ACC112 (cell line): ENCODE measurements at regions not wholly inside any gene's neighbourhood (a gene's known extent, or its start where the extent isn't known, plus 50 kb on each side); places are given as distances from the start of the nearest gene placed in this dataset.

Experiments
- H2AFZ ChIP-seq: fragments of 200-600 bp; sonication (generic); one replicate; pipeline ENCODE4 v1.6.0; 2017; ENCODE audit warnings: antibody characterized with exemption, low read length; ENCODE audit not compliant: unreplicated experiment
- H3K27ac ChIP-seq: fragments of 200-600 bp; sonication (generic); 2 replicates; pipeline ENCODE4 v1.5.1; 2014; ENCODE audit warnings: low read depth, mild to moderate bottlenecking, antibody characterized with exemption, low read length, moderate library complexity
- H3K27me3 ChIP-seq: fragments of 200-600 bp; sonication (generic); 2 replicates; pipeline ENCODE4 v1.6.1; 2014; ENCODE audit warnings: mild to moderate bottlenecking, antibody characterized with exemption, low read length, moderate library complexity, mixed read lengths; ENCODE audit not compliant: insufficient read depth
- H3K36me3 ChIP-seq: fragments of 200-600 bp; sonication (generic); 2 replicates; pipeline ENCODE4 v1.6.1; 2016; ENCODE audit warnings: mild to moderate bottlenecking, antibody characterized with exemption, low read length, moderate library complexity, mixed read lengths; ENCODE audit not compliant: insufficient read depth
- H3K4me1 ChIP-seq: fragments of 200-600 bp; sonication (generic); one replicate; pipeline ENCODE4 v1.6.1; 2016; ENCODE audit warnings: low read length, mixed read lengths; ENCODE audit not compliant: insufficient read depth, unreplicated experiment, control insufficient read depth
- H3K4me3 ChIP-seq: fragments of 200-600 bp; sonication (generic); 2 replicates; pipeline ENCODE4 v1.5.1; 2014; ENCODE audit warnings: mild to moderate bottlenecking, low read depth, low read length
- H3K79me2 ChIP-seq: fragments of 200-600 bp; sonication (generic); one replicate; pipeline ENCODE4 v1.6.0; 2016; ENCODE audit warnings: low read length; ENCODE audit not compliant: control insufficient read depth, unreplicated experiment, insufficient read depth

- Histone ChIP-seq H3K79me2 (no peaks in the 10 kb centered on the region), H3K36me3 (no peaks in the 10 kb centered on the region), H3K4me1 (no peaks in the 10 kb centered on the region), H3K27ac (no peak overlapping the region), H2AFZ (no peak overlapping the region), H3K4me3 (no peak overlapping the region), H3K27me3 (no peaks in the 10 kb centered on the region)
These were observed 329.7 kb upstream of the WWC1 start for GRCh38 chr5:167961731-167962130.

GRCh38 chr5:167964529-167964928, 326.9 kb upstream of the WWC1 start:
- Histone ChIP-seq H3K4me3 (no peak overlapping the region), H2AFZ (no peak overlapping the region), H3K4me1 (no peaks in the 10 kb centered on the region), H3K36me3 (no peaks in the 10 kb centered on the region), H3K27ac (no peak overlapping the region), H3K27me3 (no peaks in the 10 kb centered on the region), H3K79me2 (no peaks in the 10 kb centered on the region)

GRCh38 chr5:167965710-167966109, 325.7 kb upstream of the WWC1 start:
- Histone ChIP-seq H3K4me1 (no peaks in the 10 kb centered on the region), H2AFZ (no peak overlapping the region), H3K36me3 (no peaks in the 10 kb centered on the region), H3K27me3 (no peaks in the 10 kb centered on the region), H3K79me2 (no peaks in the 10 kb centered on the region), H3K4me3 (no peak overlapping the region), H3K27ac (no peak overlapping the region)

- Histone ChIP-seq H3K79me2 (no peaks in the 10 kb centered on the region), H3K4me1 (no peaks in the 10 kb centered on the region), H3K4me3 (no peak overlapping the region), H3K27me3 (no peaks in the 10 kb centered on the region), H2AFZ (no peak overlapping the region), H3K27ac (no peak overlapping the region), H3K36me3 (no peaks in the 10 kb centered on the region)
These were observed 324.5 kb upstream of the WWC1 start for GRCh38 chr5:167966979-167967378.

- H3K27ac ChIP-seq, result no peak overlapping the region
- no peaks in the 10 kb centered on the region for H3K27me3 ChIP-seq
- H3K36me3 ChIP-seq, result no peaks in the 10 kb centered on the region
- H3K79me2 ChIP-seq, result no peaks in the 10 kb centered on the region
- H3K4me1 ChIP-seq, result no peaks in the 10 kb centered on the region
- H2AFZ ChIP-seq, result no peak overlapping the region
- no peak overlapping the region for H3K4me3 ChIP-seq
These were observed 323.8 kb upstream of the WWC1 start for GRCh38 chr5:167967494-167968177.

- H3K27ac ChIP-seq, result no peak overlapping the region
- H3K79me2 ChIP-seq, result no peaks in the 10 kb centered on the region
- H3K4me3 ChIP-seq, result no peak overlapping the region
- no peaks in the 10 kb centered on the region for H3K27me3 ChIP-seq
- H2AFZ ChIP-seq, result no peak overlapping the region
- no peaks in the 10 kb centered on the region for H3K36me3 ChIP-seq
- H3K4me1 ChIP-seq, result no peaks in the 10 kb centered on the region
These were observed 322.6 kb upstream of the WWC1 start for GRCh38 chr5:167968837-167969236.

GRCh38 chr5:167969998-167970397, 321.4 kb upstream of the WWC1 start:
- no peaks in the 10 kb centered on the region for H3K27me3 ChIP-seq
- H3K27ac ChIP-seq, result no peak overlapping the region
- no peaks in the 10 kb centered on the region for H3K79me2 ChIP-seq
- H3K36me3 ChIP-seq, result no peaks in the 10 kb centered on the region
- no peak overlapping the region for H3K4me3 ChIP-seq
- no peaks in the 10 kb centered on the region for H3K4me1 ChIP-seq
- H2AFZ ChIP-seq, result no peak overlapping the region

GRCh38 chr5:167971706-167972105, 319.7 kb upstream of the WWC1 start:
- H3K79me2 ChIP-seq, result no peaks in the 10 kb centered on the region
- no peak overlapping the region for H2AFZ ChIP-seq
- no peaks in the 10 kb centered on the region for H3K36me3 ChIP-seq
- H3K4me1 ChIP-seq, result no peaks in the 10 kb centered on the region
- H3K4me3 ChIP-seq, result no peak overlapping the region
- H3K27ac ChIP-seq, result no peak overlapping the region
- no peaks in the 10 kb centered on the region for H3K27me3 ChIP-seq

GRCh38 chr5:167973126-167973525, 318.3 kb upstream of the WWC1 start:
- Histone ChIP-seq H2AFZ (no peak overlapping the region), H3K36me3 (no peaks in the 10 kb centered on the region), H3K79me2 (no peaks in the 10 kb centered on the region), H3K27ac (no peak overlapping the region), H3K4me3 (no peak overlapping the region), H3K27me3 (no peaks in the 10 kb centered on the region), H3K4me1 (no peaks in the 10 kb centered on the region)

- Histone ChIP-seq H3K79me2 (no peaks in the 10 kb centered on the region), H3K4me1 (no peaks in the 10 kb centered on the region), H3K27me3 (no peaks in the 10 kb centered on the region), H2AFZ (no peak overlapping the region), H3K4me3 (no peak overlapping the region), H3K27ac (no peak overlapping the region), H3K36me3 (no peaks in the 10 kb centered on the region)
These were observed 306.5 kb upstream of the WWC1 start for GRCh38 chr5:167984951-167985350.

- Histone ChIP-seq H3K36me3 (no peaks in the 10 kb centered on the region), H3K4me1 (no peaks in the 10 kb centered on the region), H3K27ac (no peak overlapping the region), H2AFZ (no peak overlapping the region), H3K27me3 (no peaks in the 10 kb centered on the region), H3K4me3 (no peak overlapping the region), H3K79me2 (no peaks in the 10 kb centered on the region)
These were observed 306.1 kb upstream of the WWC1 start for GRCh38 chr5:167985373-167985772.
